Pancreas (tissue), 10 donors: ENCODE measurements at regions not wholly inside any gene's neighbourhood (a gene's known extent, or its start where the extent isn't known, plus 50 kb on each side); places are given as distances from the start of the nearest gene placed in this dataset.
A peak's percentile ranks its signal among the peaks of the same experiment; 100 is the strongest.

Source experiments
- ATAC-seq, 4 donors: fragments of 200-7000 bp; cut with Tn5 transposase; one replicate each; pipeline versions ENCODE4 v1.8.0 to v1.9.1; 2020; ENCODE audit warnings: mild to moderate bottlenecking in 4 of 4, moderate library complexity in 4 of 4
- DNase-seq, 6 donors: peaks; one replicate each; pipeline ENCODE4 v3.0.0-alpha.2; 2020
- FAIRE-seq: peaks from 2 replicates; lab custom pipeline; 2012; peaks lifted over from hg19 to GRCh38; lab: Jason Lieb, UNC
- H3K27ac ChIP-seq, 4 donors: fragments of 200-600 bp; sonication (generic); 1 replicate in 3 of 4; 2 replicates in 1 of 4; pipeline versions ENCODE4 v1.5.0 to v1.8.0; 2020
- H3K27me3 ChIP-seq, 4 donors: fragments of 200-600 bp; one replicate each; pipeline ENCODE4 v1.8.0; 2021
- H3K36me3 ChIP-seq, 3 donors: fragments of 200-600 bp; sonication (generic) in 1 of 3; one replicate each; pipeline versions ENCODE4 v1.5.0 to v1.8.0; 2020 to 2021
- H3K4me1 ChIP-seq, 3 donors: fragments of 200-600 bp; one replicate each; pipeline ENCODE4 v1.8.0; 2021
- H3K4me3 ChIP-seq, 4 donors: fragments of 200-600 bp; sonication (generic) in 2 of 4; one replicate each; pipeline versions ENCODE4 v1.5.0 to v1.8.0; 2020 to 2021
- H3K9me3 ChIP-seq, 4 donors: fragments of 200-600 bp; one replicate each; pipeline ENCODE4 v1.8.0; 2021
- WGBS, 2 donors: extraction: QIAGEN DNeasy Blood & Tissue Kit; methylation state at CpG; one replicate each; pipeline ENCODE4 v1.1.7; 2013; 5-methylcytosine and 5-hydroxymethylcytosine counted together
- intact Hi-C, 3 donors: fragments of 100-400 bp; cut with DNase I; formaldehyde crosslinking; loops; one replicate each; pipeline versions ENCODE4 v1.11.1 to v1.14.2; 2022
- TF ChIP-seq, protein P1 (sequence below), 4 donors: fragments of 200-600 bp; sonication (generic) in 3 of 4; IDR thresholded peaks; one replicate each; pipeline versions ENCODE4 v1.5.0 to v1.8.0; 2021; ENCODE audit warnings: antibody characterized with exemption in 4 of 4
- donor health status: healthy with polysubstance abuse.
- donor health status: DM: no; HTN: no; CAD: no; lungs with moderate emphysema.
- donor health status: DM: no; HTN: no; CAD: no.
- donor health status: control.
- donor health status: control.
- donor health status: Bipolar disorder and iron deficiency.
- donor health status: DM: yes; HTN: yes; CAD: no.
- donor health status: DM: no; HTN: no; CAD: no.
- donor health status: DM: no; HTN: no; CAD: no.
- donor health status: DM: yes; HTN: yes; CAD: no.

DNA sequence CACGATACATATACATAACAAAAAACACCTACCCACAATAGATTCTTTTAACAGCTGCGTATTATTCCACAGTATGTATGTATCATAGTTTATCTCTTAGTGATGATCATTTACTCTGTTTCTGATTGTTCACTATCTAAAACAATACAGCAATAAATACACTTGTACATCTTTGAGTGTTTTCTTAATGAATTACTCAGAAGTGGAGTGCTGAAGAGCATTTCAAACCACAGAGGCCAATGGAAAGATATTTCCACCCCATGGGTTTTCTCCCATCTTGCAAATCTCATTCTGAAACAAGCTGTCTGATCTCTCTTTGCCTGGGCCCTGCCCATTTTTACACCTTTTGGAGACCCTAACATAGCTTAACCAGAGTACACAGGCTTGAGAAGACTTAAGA is 113.8 kb upstream of the KLF7 start:
- DNase-seq (no peak), FAIRE-seq (no peak), ATAC-seq (no peak)
- H3K4me1 ChIP-seq: no peaks in the 10 kb centered on the region
- no peak overlapping the region for H3K27ac ChIP-seq
- WGBS, 2 donors: 88 to 90% methylated on average over 2 of the region's 2 CpGs
- TF ChIP-seq, protein P1, sequence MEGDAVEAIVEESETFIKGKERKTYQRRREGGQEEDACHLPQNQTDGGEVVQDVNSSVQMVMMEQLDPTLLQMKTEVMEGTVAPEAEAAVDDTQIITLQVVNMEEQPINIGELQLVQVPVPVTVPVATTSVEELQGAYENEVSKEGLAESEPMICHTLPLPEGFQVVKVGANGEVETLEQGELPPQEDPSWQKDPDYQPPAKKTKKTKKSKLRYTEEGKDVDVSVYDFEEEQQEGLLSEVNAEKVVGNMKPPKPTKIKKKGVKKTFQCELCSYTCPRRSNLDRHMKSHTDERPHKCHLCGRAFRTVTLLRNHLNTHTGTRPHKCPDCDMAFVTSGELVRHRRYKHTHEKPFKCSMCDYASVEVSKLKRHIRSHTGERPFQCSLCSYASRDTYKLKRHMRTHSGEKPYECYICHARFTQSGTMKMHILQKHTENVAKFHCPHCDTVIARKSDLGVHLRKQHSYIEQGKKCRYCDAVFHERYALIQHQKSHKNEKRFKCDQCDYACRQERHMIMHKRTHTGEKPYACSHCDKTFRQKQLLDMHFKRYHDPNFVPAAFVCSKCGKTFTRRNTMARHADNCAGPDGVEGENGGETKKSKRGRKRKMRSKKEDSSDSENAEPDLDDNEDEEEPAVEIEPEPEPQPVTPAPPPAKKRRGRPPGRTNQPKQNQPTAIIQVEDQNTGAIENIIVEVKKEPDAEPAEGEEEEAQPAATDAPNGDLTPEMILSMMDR (IDR thresholded peaks at IDR 0.05): no peak
- intact Hi-C loops: no loop called here
- no peaks in the 10 kb centered on the region for H3K36me3 ChIP-seq
- H3K9me3 ChIP-seq: no peaks in the 10 kb centered on the region
- no peaks in the 10 kb centered on the region for H3K27me3 ChIP-seq
- no peak overlapping the region for H3K4me3 ChIP-seq

DNA sequence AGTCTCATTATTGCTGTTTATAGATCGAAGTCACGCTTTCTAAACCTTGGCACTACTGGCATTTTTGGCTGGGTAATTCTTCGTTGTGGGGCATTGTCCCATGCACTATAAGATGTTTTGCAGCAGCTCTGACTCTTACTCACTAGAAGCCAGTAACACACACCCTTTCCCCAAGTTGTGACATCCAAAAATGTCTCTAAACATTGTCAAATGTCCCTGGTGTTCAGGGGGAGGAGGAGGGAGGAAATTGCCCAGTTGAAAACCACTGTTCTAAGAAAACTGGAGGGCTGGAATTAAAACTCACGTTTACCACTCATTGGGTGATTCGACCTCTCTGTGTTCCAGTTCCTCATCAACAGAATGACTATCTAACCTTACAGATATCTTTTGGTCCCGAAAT is 115.7 kb upstream of the KLF7 start:
- FAIRE-seq (no peak), DNase-seq (no peak), ATAC-seq (no peak)
- intact Hi-C loops: no loop called here
- WGBS, 2 donors: 61 to 78% methylated on average over 6 of the region's 6 CpGs
- H3K27me3 ChIP-seq: no peaks in the 10 kb centered on the region
- no peak overlapping the region for H3K27ac ChIP-seq
- no peak overlapping the region for H3K4me3 ChIP-seq
- TF ChIP-seq, protein P1 (IDR thresholded peaks at IDR 0.05): no peak
- H3K4me1 ChIP-seq: no peaks in the 10 kb centered on the region
- H3K36me3 ChIP-seq: no peaks in the 10 kb centered on the region
- no peaks in the 10 kb centered on the region for H3K9me3 ChIP-seq

DNA sequence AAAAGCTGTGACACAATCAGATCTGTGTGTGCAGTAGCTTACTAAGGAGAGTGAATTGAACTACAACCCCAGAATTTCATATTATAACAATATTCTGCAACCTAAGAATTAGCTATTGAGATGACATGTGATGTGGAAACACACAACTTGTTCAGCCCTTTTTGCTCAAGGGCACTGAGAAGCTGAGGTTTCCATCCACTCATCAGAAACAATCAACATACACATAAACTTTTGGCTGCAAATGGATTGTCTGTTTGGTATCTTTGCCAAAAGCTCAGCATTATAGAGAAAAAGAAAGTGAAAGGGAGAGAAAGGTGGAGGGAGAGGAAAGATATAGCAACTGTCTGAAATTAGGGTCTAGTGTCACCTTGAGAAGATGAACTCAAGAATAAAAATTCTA is 117.2 kb upstream of the KLF7 start:
- no peaks in the 10 kb centered on the region for H3K36me3 ChIP-seq
- no peak for FAIRE-seq
- intact Hi-C loops: no loop called here
- H3K27me3 ChIP-seq: no peaks in the 10 kb centered on the region
- TF ChIP-seq, protein P1 (IDR thresholded peaks at IDR 0.05): no peak
- H3K27ac ChIP-seq: no peak overlapping the region
- no peak for ATAC-seq
- no peak overlapping the region for H3K4me3 ChIP-seq
- H3K4me1 ChIP-seq: no peaks in the 10 kb centered on the region
- no peak for DNase-seq
- H3K9me3 ChIP-seq: no peaks in the 10 kb centered on the region

DNA sequence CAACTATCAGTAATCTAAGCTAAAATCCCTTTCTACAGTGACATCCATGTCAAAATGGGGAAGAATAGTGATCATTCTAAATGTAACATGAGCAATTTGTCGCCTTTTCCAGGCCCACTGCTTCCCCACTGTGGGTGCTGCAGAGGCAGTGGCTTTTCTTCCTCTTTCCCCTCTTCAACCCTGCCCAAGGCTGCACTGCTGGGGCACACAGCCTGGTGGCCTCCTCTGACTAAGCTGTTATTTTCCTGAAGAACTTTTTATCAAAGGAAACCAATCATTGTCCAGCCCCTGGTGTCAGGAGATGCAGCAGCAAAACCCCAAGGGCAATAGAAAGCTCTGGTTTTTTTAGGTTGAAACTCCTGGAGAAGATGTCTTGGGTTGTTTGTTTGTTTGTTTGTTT is 117.6 kb upstream of the KLF7 start:
- no peak overlapping the region for H3K27ac ChIP-seq
- no peaks in the 10 kb centered on the region for H3K4me1 ChIP-seq
- intact Hi-C loops: no loop called here
- ATAC-seq: peak in 2 of 4 donors; percentile 69 to 71
- WGBS, 2 donors: 71 to 72% methylated on average over 1 of the region's 1 CpG
- TF ChIP-seq, protein P1 (IDR thresholded peaks at IDR 0.05): no peak
- no peak overlapping the region for H3K4me3 ChIP-seq
- peak in 1 of 6 donors; percentile 19 for DNase-seq
- no peaks in the 10 kb centered on the region for H3K27me3 ChIP-seq
- no peaks in the 10 kb centered on the region for H3K36me3 ChIP-seq
- no peak for FAIRE-seq
- H3K9me3 ChIP-seq: no peaks in the 10 kb centered on the region

DNA sequence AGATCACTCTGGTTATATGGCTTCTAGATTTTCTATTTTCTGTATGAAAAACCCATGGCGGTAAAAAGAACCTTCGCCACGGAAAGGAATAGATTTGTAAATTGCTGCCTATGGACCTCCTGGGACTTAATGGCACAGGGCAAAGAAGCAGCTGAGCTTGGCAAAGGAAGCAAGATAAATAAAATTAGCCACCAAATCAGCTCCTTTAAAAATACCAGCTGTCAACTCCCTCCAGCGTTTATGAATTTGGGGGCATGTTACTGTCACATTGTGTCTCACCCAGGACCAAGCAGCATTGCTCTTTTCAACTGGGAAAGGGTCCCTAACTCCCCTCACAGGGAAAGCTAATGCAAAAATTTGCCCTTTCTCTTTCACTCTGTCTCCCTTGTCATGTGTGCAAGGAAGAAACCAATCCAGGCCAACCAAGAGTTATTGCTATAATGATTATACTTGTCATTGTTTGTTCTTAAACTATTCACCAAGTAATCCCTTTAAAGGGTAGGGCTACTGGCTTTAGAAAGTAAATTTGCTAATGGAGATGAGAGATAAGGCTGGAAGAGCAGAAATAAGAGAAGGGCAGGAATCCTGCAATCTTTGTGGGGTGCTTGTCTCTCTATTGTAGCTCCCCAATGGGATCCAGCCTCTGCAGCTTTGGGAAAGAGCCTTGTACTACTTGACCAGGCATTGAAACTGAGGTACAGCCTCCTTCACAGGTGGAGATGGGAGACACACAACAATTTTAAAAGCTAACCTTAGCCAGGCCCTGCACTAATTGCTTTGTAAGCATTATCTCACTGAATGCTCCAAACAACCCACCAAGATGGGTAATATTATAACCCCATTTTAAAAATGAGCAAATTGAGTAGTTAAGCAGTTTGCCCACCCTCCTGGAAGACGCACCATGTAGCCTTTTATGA is 119.1 kb upstream of the KLF7 start:
- WGBS, 2 donors: 66 to 76% methylated on average over 5 of the region's 5 CpGs
- FAIRE-seq (no peak), DNase-seq (no peak), ATAC-seq (no peak)
- H3K27me3 ChIP-seq: no peaks in the 10 kb centered on the region
- H3K4me3 ChIP-seq: no peak overlapping the region
- H3K27ac ChIP-seq: no peak overlapping the region
- TF ChIP-seq, protein P1 (IDR thresholded peaks at IDR 0.05): no peak
- H3K36me3 ChIP-seq: no peaks in the 10 kb centered on the region
- intact Hi-C loops: no loop called here
- no peaks in the 10 kb centered on the region for H3K9me3 ChIP-seq
- no peaks in the 10 kb centered on the region for H3K4me1 ChIP-seq
